Erythroblast (primary cell): ENCODE measurements at regions not wholly inside any gene's neighbourhood (a gene's known extent, or its start where the extent isn't known, plus 50 kb on each side); places are given as distances from the start of the nearest gene placed in this dataset.

Source experiments
- GATA1 ChIP-seq: IDR thresholded peaks from 2 replicates; pipeline ENCODE4 v1.6.1; 2011; ENCODE audit warnings: low read depth, mild to moderate bottlenecking, control low read depth, low read length, moderate library complexity
- POLR2A ChIP-seq: IDR thresholded peaks from 2 replicates; pipeline ENCODE4 v1.6.1; 2011; ENCODE audit warnings: mild to moderate bottlenecking, low read length

- TF ChIP-seq POLR2A (no peak), GATA1 (no peak)
Observed at GRCh38 chr2:42987112-42987922, 194.9 kb upstream of the HAAO start.
